K562 (cell line): ENCODE measurements at regions not wholly inside any gene's neighbourhood (a gene's known extent, or its start where the extent isn't known, plus 50 kb on each side); places are given as distances from the start of the nearest gene placed in this dataset.

ENCODE experiments used
- ATAC-seq: fragments of 200-7000 bp; cut with Tn5 transposase; 3 replicates; pipeline ENCODE4 v1.9.1; 2020; ENCODE audit warnings: moderate library complexity
- BruUV-seq: library from RNA; stranded (reverse); fragments of 400-500 nt; replicated peaks from 2 replicates; lab custom pipeline; 2021; lab: Mats Ljungman, UMichigan
- CTCF ChIA-PET: fragments of 300-600 bp; formaldehyde crosslinking; extraction: SDS; loops from one replicate; lab custom pipeline; 2021; ENCODE audit warnings: low intra/inter-chr PET ratio; lab: Yijun Ruan, JAX
- POLR2A ChIA-PET: fragments of 300-600, 350-650 bp; sonication (Branson Sonifier 250); formaldehyde crosslinking; extraction: SDS; loops from one replicate; lab custom pipeline; 2021; ENCODE audit warnings: antibody characterized with exemption, inconsistent platforms; lab: Yijun Ruan, JAX
- DNase-seq, 4 experiments: peaks; one replicate each; pipeline versions ENCODE4 v3.0.0 to v3.0.0-alpha.2; 2011 to 2018; ENCODE audit warnings: low spot score in 3 of 4, mixed read lengths in 3 of 4; ENCODE audit errors: extremely low read depth in 1 of 4
- FAIRE-seq: peaks from 2 replicates; lab custom pipeline; 2011; peaks lifted over from hg19 to GRCh38; lab: Jason Lieb, UNC
- H2AFZ ChIP-seq: 2 replicates; pipeline ENCODE4 v1.6.0; 2011; ENCODE audit warnings: low read depth, low read length, control low read depth, inconsistent platforms
- H3K27ac ChIP-seq: fragments of 200-600 bp; 3 replicates; pipeline ENCODE4 v1.8.0; 2011; ENCODE audit warnings: low read depth, mild to moderate bottlenecking, control low read depth, inconsistent platforms, low read length, moderate library complexity, mixed read lengths; ENCODE audit errors: extremely low read depth
- H3K27me3 ChIP-seq, 2 experiments: fragments of 300-600 bp in 1 of 2; 2 replicates in 1 of 2; 3 replicates in 1 of 2; pipeline versions ENCODE4 v1.6.0 to v1.8.0; 2011; ENCODE audit warnings: inconsistent platforms in 2 of 2, low read length in 2 of 2, mild to moderate bottlenecking in 1 of 2, mixed read lengths in 1 of 2, moderate library complexity in 1 of 2; ENCODE audit not compliant: control insufficient read depth in 2 of 2, insufficient read depth in 2 of 2
- H3K36me3 ChIP-seq: fragments of 300-600 bp; 3 replicates; pipeline ENCODE4 v1.8.0; 2011; ENCODE audit warnings: mild to moderate bottlenecking, low read length, inconsistent platforms; ENCODE audit not compliant: control insufficient read depth, insufficient read depth
- H3K4me1 ChIP-seq, 2 experiments: fragments of 200-600 bp in 1 of 2; replicated peaks in 1 of 2; 2 replicates in 1 of 2; 3 replicates in 1 of 2; pipeline versions ENCODE4 v1.5.1 to v1.8.0; 2011; ENCODE audit warnings: inconsistent platforms in 2 of 2, low read length in 2 of 2, mild to moderate bottlenecking in 1 of 2, mixed read lengths in 1 of 2, moderate library complexity in 1 of 2; ENCODE audit not compliant: control insufficient read depth in 2 of 2, insufficient read depth in 2 of 2
- H3K4me2 ChIP-seq: 2 replicates; pipeline ENCODE4 v1.6.1; 2011; ENCODE audit warnings: low read length, control low read depth, inconsistent platforms, mixed read lengths; ENCODE audit not compliant: insufficient read depth
- H3K4me3 ChIP-seq: fragments of 200-600 bp; sonication (generic), shearing (Covaris generic); 2 replicates; pipeline ENCODE4 v1.5.1; 2016; ENCODE audit warnings: control low read depth, inconsistent platforms
- H3K79me2 ChIP-seq: fragments of 200-600 bp; 3 replicates; pipeline ENCODE4 v1.8.0; 2011; ENCODE audit warnings: low read length, inconsistent platforms; ENCODE audit not compliant: control insufficient read depth, insufficient read depth
- H3K9ac ChIP-seq, 2 experiments: 2 replicates each; pipeline versions ENCODE4 v1.6.0 to v1.6.1; 2011; ENCODE audit warnings: low read depth in 2 of 2, low read length in 2 of 2, control low read depth in 1 of 2, inconsistent platforms in 1 of 2, mild to moderate bottlenecking in 1 of 2, mixed read lengths in 1 of 2; ENCODE audit not compliant: insufficient read depth in 1 of 2
- H3K9me1 ChIP-seq: one replicate; pipeline ENCODE4 v1.6.0; 2011; ENCODE audit warnings: inconsistent platforms, mild to moderate bottlenecking, low read length, moderate library complexity; ENCODE audit not compliant: control insufficient read depth, insufficient read depth
- H3K9me3 ChIP-seq: replicated peaks from 2 replicates; pipeline ENCODE4 v1.5.1; 2011; ENCODE audit warnings: low read depth, low read length, inconsistent platforms; ENCODE audit not compliant: control insufficient read depth, insufficient read depth
- H4K20me1 ChIP-seq: replicated peaks from 2 replicates; pipeline ENCODE4 v1.6.1; 2011; ENCODE audit warnings: low read length, inconsistent platforms, mixed read lengths; ENCODE audit not compliant: control insufficient read depth, insufficient read depth
- DDX20 ChIP-seq: fragments of 450-650 bp; IDR thresholded peaks from 2 replicates; pipeline ENCODE4 v1.6.1; 2016; ENCODE audit warnings: missing genetic modification characterization, low read depth, mild to moderate bottlenecking, missing compliant biosample characterization, moderate library complexity
- HEY1 ChIP-seq: fragments of 250-450 bp; sonication (Bioruptor Pico); IDR thresholded peaks from 2 replicates; pipeline ENCODE4 v1.5.0; 2020; ENCODE audit warnings: mild to moderate bottlenecking, moderate library complexity, borderline replicate concordance
- HLTF ChIP-seq: fragments of 450-650 bp; IDR thresholded peaks from 2 replicates; pipeline ENCODE4 v1.6.1; 2016
- NR2C1 ChIP-seq, 2 experiments: fragments of 450-650 bp; IDR thresholded peaks; 2 replicates each; pipeline ENCODE4 v1.6.1; 2017; ENCODE audit warnings: mild to moderate bottlenecking in 2 of 2, antibody characterized with exemption in 1 of 2, inconsistent platforms in 1 of 2, missing compliant biosample characterization in 1 of 2, missing genetic modification characterization in 1 of 2
- SLC30A9 ChIP-seq: fragments of 250-450 bp; sonication (Bioruptor Pico); IDR thresholded peaks from 2 replicates; pipeline ENCODE4 v1.8.0; 2022; ENCODE audit warnings: mild to moderate bottlenecking, moderate library complexity
- TRIM28 ChIP-seq: fragments of 450-650 bp; IDR thresholded peaks from 2 replicates; pipeline ENCODE4 v1.6.1; 2017
- ZNF79 ChIP-seq: fragments of 250-450 bp; sonication (Bioruptor Pico); IDR thresholded peaks from 2 replicates; pipeline ENCODE4 v1.4.0; 2020; ENCODE audit warnings: low read depth, mild to moderate bottlenecking, moderate library complexity
- WGBS: fragments of 100-300 bp; shearing (Covaris generic); methylation state at CpG from one replicate; pipeline ENCODE4 v1.1.6; 2016; ENCODE audit warnings: low coverage, mixed read lengths; ENCODE audit not compliant: insufficient coverage; ENCODE audit errors: missing lambda C conversion rate; 5-methylcytosine and 5-hydroxymethylcytosine counted together
- in situ Hi-C: fragments of 300-500 bp; cut with MboI; formaldehyde crosslinking; loops from 4 replicates; pipeline ENCODE4 v1.15.0; 2018; ENCODE audit warnings: inconsistent platforms, mixed read lengths
- intact Hi-C: fragments of 100-400 bp; cut with micrococcal nuclease; formaldehyde crosslinking; loops from 2 replicates; pipeline ENCODE4 v1.14.2; 2022
- TF ChIP-seq, protein P1 (sequence below), 2 experiments: fragments of 450-650 bp in 1 of 2; IDR thresholded peaks; 2 replicates each; pipeline ENCODE4 v1.6.1; 2011 to 2017; ENCODE audit warnings: low read depth in 2 of 2, antibody characterized with exemption in 1 of 2, borderline replicate concordance in 1 of 2, low read length in 1 of 2, mild to moderate bottlenecking in 1 of 2, mixed read lengths in 1 of 2; ENCODE audit not compliant: control insufficient read depth in 1 of 2
- TF ChIP-seq, protein P2 (sequence below), 2 experiments: IDR thresholded peaks in 1 of 2; conservative IDR thresholded peaks in 1 of 2; 2 replicates each; pipeline ENCODE4 v1.6.1; 2016; ENCODE audit warnings: low read depth in 2 of 2, mild to moderate bottlenecking in 1 of 2, missing compliant biosample characterization in 1 of 2, missing genetic modification characterization in 1 of 2, moderate library complexity in 1 of 2
- TF ChIP-seq, protein P3 (sequence below): fragments of 250-450 bp; sonication (Bioruptor Pico); IDR thresholded peaks from 2 replicates; pipeline ENCODE4 v1.8.0; 2022; ENCODE audit warnings: inconsistent platforms, mild to moderate bottlenecking, moderate library complexity, borderline replicate concordance
- TF ChIP-seq, protein P4 (sequence below): sonication (generic); formaldehyde crosslinking; IDR thresholded peaks from 2 replicates; pipeline ENCODE4 v1.8.0; 2022; ENCODE audit warnings: mild to moderate bottlenecking, low read depth, missing genetic modification reagents

DNA sequence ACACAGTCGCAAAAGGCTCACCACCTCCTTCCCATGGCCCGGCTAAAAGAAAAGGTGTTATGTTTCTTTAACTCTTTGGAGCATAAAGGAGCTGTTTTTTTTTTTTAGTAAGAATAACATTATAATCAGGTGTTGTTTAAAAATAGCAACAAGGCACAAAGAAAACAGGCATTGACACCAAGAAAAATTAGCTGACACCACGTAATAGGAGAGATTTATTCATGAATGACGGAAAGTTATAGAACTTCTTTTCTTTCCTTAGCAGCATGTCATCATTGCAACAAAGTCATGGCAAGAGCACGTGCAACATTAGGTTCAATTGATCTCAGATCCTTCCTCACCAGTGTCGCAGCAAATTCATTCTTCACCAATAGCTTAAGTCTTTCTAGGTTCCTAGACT lies 302.9 kb upstream of the ZFP42 start:
- FAIRE-seq (no peak), ATAC-seq (no peak), DNase-seq (no peak)
- Histone ChIP-seq H3K4me3 (no peak overlapping the region), H2AFZ (no peak overlapping the region), H3K9me3 (peaks cover 3% of the 10 kb centered on the region), H3K27ac (no peak overlapping the region), H4K20me1 (no peaks in the 10 kb centered on the region), H3K36me3 (no peaks in the 10 kb centered on the region), H3K4me2 (no peak overlapping the region), H3K27me3 (no peaks in the 10 kb centered on the region), H3K4me1 (no peaks in the 10 kb centered on the region), H3K9ac (no peak overlapping the region), H3K79me2 (no peaks in the 10 kb centered on the region), H3K9me1 (no peaks in the 10 kb centered on the region)
- in situ Hi-C loops, result no loop called here
- 0% methylated on average over 6 of the region's 6 CpGs for WGBS
- intact Hi-C loops, result no loop called here
- no TSS peak for BruUV-seq
- ChIA-PET POLR2A (interaction anchor here (0.6 kb wide), 1 partner anchor 9 kb away, joined by 3 read pairs; no protein-coding TSS in a partner anchor), CTCF (no interaction called here)
- no peak for TF ChIP-seq SLC30A9
- TF ChIP-seq HLTF, result no peak
- TF ChIP-seq ZNF79 (CRISPR knock-in tag), result no peak
- TF ChIP-seq, protein P1, sequence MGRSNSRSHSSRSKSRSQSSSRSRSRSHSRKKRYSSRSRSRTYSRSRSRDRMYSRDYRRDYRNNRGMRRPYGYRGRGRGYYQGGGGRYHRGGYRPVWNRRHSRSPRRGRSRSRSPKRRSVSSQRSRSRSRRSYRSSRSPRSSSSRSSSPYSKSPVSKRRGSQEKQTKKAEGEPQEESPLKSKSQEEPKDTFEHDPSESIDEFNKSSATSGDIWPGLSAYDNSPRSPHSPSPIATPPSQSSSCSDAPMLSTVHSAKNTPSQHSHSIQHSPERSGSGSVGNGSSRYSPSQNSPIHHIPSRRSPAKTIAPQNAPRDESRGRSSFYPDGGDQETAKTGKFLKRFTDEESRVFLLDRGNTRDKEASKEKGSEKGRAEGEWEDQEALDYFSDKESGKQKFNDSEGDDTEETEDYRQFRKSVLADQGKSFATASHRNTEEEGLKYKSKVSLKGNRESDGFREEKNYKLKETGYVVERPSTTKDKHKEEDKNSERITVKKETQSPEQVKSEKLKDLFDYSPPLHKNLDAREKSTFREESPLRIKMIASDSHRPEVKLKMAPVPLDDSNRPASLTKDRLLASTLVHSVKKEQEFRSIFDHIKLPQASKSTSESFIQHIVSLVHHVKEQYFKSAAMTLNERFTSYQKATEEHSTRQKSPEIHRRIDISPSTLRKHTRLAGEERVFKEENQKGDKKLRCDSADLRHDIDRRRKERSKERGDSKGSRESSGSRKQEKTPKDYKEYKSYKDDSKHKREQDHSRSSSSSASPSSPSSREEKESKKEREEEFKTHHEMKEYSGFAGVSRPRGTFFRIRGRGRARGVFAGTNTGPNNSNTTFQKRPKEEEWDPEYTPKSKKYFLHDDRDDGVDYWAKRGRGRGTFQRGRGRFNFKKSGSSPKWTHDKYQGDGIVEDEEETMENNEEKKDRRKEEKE (IDR thresholded peaks at IDR 0.05; ENCODE audit: borderline replicate concordance in 1 of 2, control insufficient read depth in 1 of 2, low read depth in 2 of 2, low read length in 1 of 2), result no peak
- TF ChIP-seq, protein P2, sequence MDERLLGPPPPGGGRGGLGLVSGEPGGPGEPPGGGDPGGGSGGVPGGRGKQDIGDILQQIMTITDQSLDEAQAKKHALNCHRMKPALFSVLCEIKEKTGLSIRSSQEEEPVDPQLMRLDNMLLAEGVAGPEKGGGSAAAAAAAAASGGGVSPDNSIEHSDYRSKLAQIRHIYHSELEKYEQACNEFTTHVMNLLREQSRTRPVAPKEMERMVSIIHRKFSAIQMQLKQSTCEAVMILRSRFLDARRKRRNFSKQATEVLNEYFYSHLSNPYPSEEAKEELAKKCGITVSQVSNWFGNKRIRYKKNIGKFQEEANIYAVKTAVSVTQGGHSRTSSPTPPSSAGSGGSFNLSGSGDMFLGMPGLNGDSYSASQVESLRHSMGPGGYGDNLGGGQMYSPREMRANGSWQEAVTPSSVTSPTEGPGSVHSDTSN (CRISPR knock-in tag; IDR thresholded peaks at IDR 0.05; ENCODE audit: low read depth), result no peak
- TF ChIP-seq, protein P2 (tag; conservative IDR thresholded peaks at IDR 0.05; ENCODE audit: low read depth), result no peak
- TF ChIP-seq HEY1 (CRISPR knock-in tag), result no peak
- TF ChIP-seq, protein P3, sequence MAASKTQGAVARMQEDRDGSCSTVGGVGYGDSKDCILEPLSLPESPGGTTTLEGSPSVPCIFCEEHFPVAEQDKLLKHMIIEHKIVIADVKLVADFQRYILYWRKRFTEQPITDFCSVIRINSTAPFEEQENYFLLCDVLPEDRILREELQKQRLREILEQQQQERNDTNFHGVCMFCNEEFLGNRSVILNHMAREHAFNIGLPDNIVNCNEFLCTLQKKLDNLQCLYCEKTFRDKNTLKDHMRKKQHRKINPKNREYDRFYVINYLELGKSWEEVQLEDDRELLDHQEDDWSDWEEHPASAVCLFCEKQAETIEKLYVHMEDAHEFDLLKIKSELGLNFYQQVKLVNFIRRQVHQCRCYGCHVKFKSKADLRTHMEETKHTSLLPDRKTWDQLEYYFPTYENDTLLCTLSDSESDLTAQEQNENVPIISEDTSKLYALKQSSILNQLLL (CRISPR knock-in tag), result no peak
- no peak for TF ChIP-seq TRIM28
- no peak for TF ChIP-seq DDX20 (tag)
- TF ChIP-seq, protein P4, sequence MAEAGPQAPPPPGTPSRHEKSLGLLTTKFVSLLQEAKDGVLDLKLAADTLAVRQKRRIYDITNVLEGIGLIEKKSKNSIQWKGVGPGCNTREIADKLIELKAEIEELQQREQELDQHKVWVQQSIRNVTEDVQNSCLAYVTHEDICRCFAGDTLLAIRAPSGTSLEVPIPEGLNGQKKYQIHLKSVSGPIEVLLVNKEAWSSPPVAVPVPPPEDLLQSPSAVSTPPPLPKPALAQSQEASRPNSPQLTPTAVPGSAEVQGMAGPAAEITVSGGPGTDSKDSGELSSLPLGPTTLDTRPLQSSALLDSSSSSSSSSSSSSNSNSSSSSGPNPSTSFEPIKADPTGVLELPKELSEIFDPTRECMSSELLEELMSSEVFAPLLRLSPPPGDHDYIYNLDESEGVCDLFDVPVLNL (CRISPR knock-in tag), result no peak
- TF ChIP-seq NR2C1 (IDR thresholded peaks at IDR 0.05), result no peak
- TF ChIP-seq NR2C1 (tag; IDR thresholded peaks at IDR 0.05), result no peak
